GM18873 (cell line): ENCODE measurements at regions not wholly inside any gene's neighbourhood (a gene's known extent, or its start where the extent isn't known, plus 50 kb on each side); places are given as distances from the start of the nearest gene placed in this dataset.
"Not testable (repeated sequence)": the region's sequence is repeated elsewhere in the genome, so short reads cannot be mapped to it uniquely, and the experiment has no call there.

Experiments
- ATAC-seq: cut with Tn5 transposase; IDR thresholded peaks from one replicate; pipeline ENCODE4 v1.9.1; 2021; ENCODE audit warnings: mild to moderate bottlenecking, moderate library complexity, moderate number of reproducible peaks; ENCODE audit not compliant: unreplicated experiment, low FRiP score

- ATAC-seq = no peak
Measured at GRCh38 chr15:81940467-81941451, 105.1 kb downstream of the MEX3B start.

- ATAC-seq = no peak
Measured at GRCh38 chr15:81939604-81940440, 106.0 kb downstream of the MEX3B start.

- ATAC-seq = no peak
Measured at GRCh38 chr15:81937189-81937588, 108.6 kb downstream of the MEX3B start.

- no peak for ATAC-seq
Measured at GRCh38 chr15:81930582-81931369, 115.0 kb downstream of the MEX3B start.

- ATAC-seq = no peak
Measured at GRCh38 chr15:81929557-81929956, 116.3 kb downstream of the MEX3B start.

GRCh38 chr15:81926981-81927380 is 118.8 kb downstream of the MEX3B start:
- no peak for ATAC-seq

GRCh38 chr15:81924729-81925128 is 121.1 kb downstream of the MEX3B start:
- ATAC-seq = no peak

- no peak for ATAC-seq
Measured at GRCh38 chr15:81923561-81924350, 122.1 kb downstream of the MEX3B start.

GRCh38 chr15:81922143-81922542 is 123.7 kb downstream of the MEX3B start:
- ATAC-seq = no peak

- no peak for ATAC-seq
Measured at GRCh38 chr15:81921163-81921562, 124.7 kb downstream of the MEX3B start.

- ATAC-seq = not testable (repeated sequence)
Measured at GRCh38 chr15:81918767-81919166, 127.1 kb downstream of the MEX3B start.

- ATAC-seq = no peak
Measured at GRCh38 chr15:81916451-81916850, 129.4 kb downstream of the MEX3B start.

GRCh38 chr15:81915990-81916389 is 129.8 kb downstream of the MEX3B start:
- no peak for ATAC-seq

GRCh38 chr15:81914734-81915256 is 131.0 kb downstream of the MEX3B start:
- ATAC-seq = no peak

- no peak for ATAC-seq
Measured at GRCh38 chr15:81914333-81914732, 131.5 kb downstream of the MEX3B start.

GRCh38 chr15:81911022-81911971 is 134.5 kb downstream of the MEX3B start:
- no peak for ATAC-seq

GRCh38 chr15:81910355-81911021 is 135.3 kb downstream of the MEX3B start:
- no peak for ATAC-seq

GRCh38 chr15:81909011-81909358 is 136.8 kb downstream of the MEX3B start:
- ATAC-seq = no peak
